ENCODE measurements at regions not wholly inside any gene's neighbourhood (a gene's known extent, or its start where the extent isn't known, plus 50 kb on each side); places are given as distances from the start of the nearest gene placed in this dataset.

DNA sequence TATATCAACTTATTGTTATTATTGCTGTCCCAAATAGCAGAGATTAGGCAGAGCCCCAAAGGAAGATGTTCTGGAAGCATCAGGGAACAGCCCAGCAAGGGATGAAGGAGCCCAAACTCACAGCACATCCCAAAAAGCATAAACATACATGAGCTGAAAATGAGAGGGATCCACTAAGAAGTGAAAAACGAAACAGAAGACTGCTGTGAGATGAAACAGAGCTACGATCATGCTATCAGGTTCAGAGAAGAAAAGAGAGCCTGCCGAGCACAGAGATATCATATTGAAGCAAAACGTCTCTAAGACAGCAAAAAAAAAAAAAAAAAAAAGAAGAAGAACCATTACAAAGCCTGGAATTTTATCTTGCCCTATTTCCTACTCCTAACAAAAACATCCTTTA, 127.3 kb downstream of the ZNF608 start:
- POLR2A ChIA-PET (ENCODE audit: partially characterized antibody) = no interaction called here
- 86% methylated on average over 3 of the region's 4 CpGs; no CpG with 5 or more reads in 1 of the 2 experiments for WGBS, 2 experiments (ENCODE audit: extremely low coverage in 1 of 2, insufficient coverage in 1 of 2, insufficient read length in 1 of 2, insufficient replicate concordance in 2 of 2, low coverage in 1 of 2, low lambda C conversion rate in 2 of 2, missing lambda C conversion rate in 1 of 2)
- Histone ChIP-seq H4K8ac (ENCODE audit: extremely low read depth, insufficient read depth, low read length) (no peak overlapping the region), H3K27me3 (replicated peaks in 1 of 4; ENCODE audit: control insufficient read depth in 3 of 4, extremely low read depth in 1 of 4, insufficient read depth in 3 of 4, low read length in 3 of 4) (no peaks in the 10 kb centered on the region), H2BK120ac (replicated peaks; ENCODE audit: low read depth, low read length) (no peak overlapping the region), H4K5ac (ENCODE audit: insufficient read length, low read depth, low read length) (no peak overlapping the region), H2BK5ac (ENCODE audit: low read depth, low read length) (no peak overlapping the region), H2AK5ac (ENCODE audit: low read depth, low read length) (no peak overlapping the region), H3K14ac (ENCODE audit: insufficient read length) (no peak overlapping the region), H3K56ac (replicated peaks; ENCODE audit: insufficient read length, low read depth, low read length) (no peak overlapping the region), H2BK20ac (ENCODE audit: low read length) (no peak overlapping the region), H3K27ac (ENCODE audit: low read depth, low read length) (no peak overlapping the region), H4K91ac (replicated peaks; ENCODE audit: insufficient read length, low read length) (no peak overlapping the region), H2BK12ac (ENCODE audit: low read depth, low read length) (peak overlapping the region; percentile 18; the same call in 1 of the 2 replicates), H3K4me3 (ENCODE audit: extremely low read depth in 1 of 4, insufficient read depth in 2 of 4, low read depth in 3 of 4, low read length in 4 of 4) (no peak overlapping the region), H3K79me1 (ENCODE audit: low read depth, low read length) (no peaks in the 10 kb centered on the region), H3K9me3 (ENCODE audit: insufficient read depth in 2 of 2, low read depth in 1 of 2, low read length in 1 of 2) (no peaks in the 10 kb centered on the region), H3K18ac (ENCODE audit: extremely low read depth, low read length) (no peak overlapping the region), H2AFZ (ENCODE audit: low read length) (no peak overlapping the region), H3K4me2 (ENCODE audit: insufficient read depth in 1 of 2, low read depth in 2 of 2, low read length in 2 of 2) (no peak overlapping the region), H3K4ac (replicated peaks; ENCODE audit: insufficient read length, low read depth, low read length) (no peak overlapping the region), H3K23ac (ENCODE audit: insufficient read length) (no peak overlapping the region), H3K4me1 (replicated peaks in 1 of 4; ENCODE audit: control insufficient read depth in 3 of 4, insufficient read depth in 4 of 4, low read length in 3 of 4) (no peaks in the 10 kb centered on the region), H4K20me1 (replicated peaks in 1 of 2; ENCODE audit: control insufficient read depth in 1 of 2, insufficient read depth in 2 of 2, low read length in 2 of 2) (no peaks in the 10 kb centered on the region), H3K23me2 (ENCODE audit: low read depth, low read length) (no peaks in the 10 kb centered on the region), H2BK15ac (ENCODE audit: low read length) (no peak overlapping the region), H3K9ac (replicated peaks in 1 of 4; ENCODE audit: extremely low read depth in 1 of 4, low read depth in 3 of 4, low read length in 3 of 4) (no peak overlapping the region), H3K79me2 (ENCODE audit: control insufficient read depth in 1 of 2, insufficient read depth in 2 of 2, low read length in 2 of 2) (no peaks in the 10 kb centered on the region), H3K36me3 (ENCODE audit: control insufficient read depth in 2 of 4, insufficient read depth in 4 of 4, low read length in 3 of 4) (no peaks in the 10 kb centered on the region)
- FAIRE-seq = no peak
- CTCF ChIA-PET (ENCODE audit: partially characterized antibody) = interaction anchor here (1.5 kb wide), 1 partner anchor 22 kb away, joined by 3 read pairs; no protein-coding TSS in a partner anchor
- no peak for DNase-seq (ENCODE audit: low read depth in 1 of 2, low spot score in 2 of 2)
- no peak for TF ChIP-seq RXRA (IDR thresholded peaks at IDR 0.05; ENCODE audit: insufficient read depth, low read depth, low read length)
- no peak for TF ChIP-seq ASH2L (IDR thresholded peaks at IDR 0.05; ENCODE audit: low read length)
- TF ChIP-seq CEBPB (IDR thresholded peaks at IDR 0.05; ENCODE audit: low read depth, low read length) = no peak
- TF ChIP-seq SIX5 (IDR thresholded peaks at IDR 0.05; ENCODE audit: low read depth, low read length) = no peak
- no peak for TF ChIP-seq CHD1 (IDR thresholded peaks at IDR 0.05; ENCODE audit: low read depth, low read length)
- no peak for TF ChIP-seq EGR1 (IDR thresholded peaks at IDR 0.05; ENCODE audit: borderline replicate concordance, low read depth, low read length)
- TF ChIP-seq RFX5 (IDR thresholded peaks at IDR 0.05; ENCODE audit: borderline replicate concordance, low read depth, low read length) = no peak
- no peak for TF ChIP-seq EZH2 (IDR thresholded peaks at IDR 0.05; ENCODE audit: low read depth, low read length, severe bottlenecking)
- TF ChIP-seq BRCA1 (IDR thresholded peaks at IDR 0.05; ENCODE audit: low read depth, low read length) = no peak
- no peak for TF ChIP-seq EP300 (IDR thresholded peaks at IDR 0.05; ENCODE audit: borderline replicate concordance in 1 of 2, low read depth in 2 of 2, low read length in 2 of 2)
- TF ChIP-seq RNF2 (IDR thresholded peaks at IDR 0.05; ENCODE audit: borderline replicate concordance, low read depth, low read length, missing control alignments, poor library complexity, severe bottlenecking) = no peak
- TF ChIP-seq KDM4A (IDR thresholded peaks at IDR 0.05; ENCODE audit: low read depth, low read length, severe bottlenecking) = no peak
- TF ChIP-seq TAF7 (optimal IDR thresholded peaks at IDR 0.05; ENCODE audit: borderline replicate concordance, low read depth, low read length) = no peak

Data from H1 (cell line).